Small intestine (tissue), 7 donors: ENCODE measurements at regions not wholly inside any gene's neighbourhood (a gene's known extent, or its start where the extent isn't known, plus 50 kb on each side); places are given as distances from the start of the nearest gene placed in this dataset.

Experiments
- DNase-seq, 2 donors: peaks; one replicate each; pipeline versions ENCODE4 v3.0.0 to v3.0.0-alpha.2; 2013
- FAIRE-seq: peaks from 2 replicates; lab custom pipeline; 2012; peaks lifted over from hg19 to GRCh38; lab: Jason Lieb, UNC
- H3K27ac ChIP-seq, 3 donors: one replicate each; pipeline ENCODE4 v1.5.1; 2013; ENCODE audit warnings: low read length in 2 of 3, mild to moderate bottlenecking in 2 of 3, control low read depth in 1 of 3, inconsistent platforms in 1 of 3, low read depth in 1 of 3, moderate library complexity in 1 of 3
- H3K27me3 ChIP-seq, 3 donors: one replicate each; pipeline ENCODE4 v1.6.1; 2013; ENCODE audit warnings: low read length in 3 of 3, inconsistent platforms in 1 of 3; ENCODE audit not compliant: control insufficient read depth in 3 of 3, insufficient read depth in 3 of 3
- H3K36me3 ChIP-seq, 3 donors: one replicate each; pipeline ENCODE4 v1.6.1; 2013; ENCODE audit warnings: low read length in 3 of 3, inconsistent platforms in 1 of 3, low read depth in 1 of 3, mild to moderate bottlenecking in 1 of 3, moderate library complexity in 1 of 3; ENCODE audit not compliant: control insufficient read depth in 3 of 3, insufficient read depth in 2 of 3
- H3K4me1 ChIP-seq, 3 donors: one replicate each; pipeline ENCODE4 v1.6.1; 2013; ENCODE audit warnings: low read length in 2 of 3, inconsistent platforms in 1 of 3, low read depth in 1 of 3, mild to moderate bottlenecking in 1 of 3, moderate library complexity in 1 of 3; ENCODE audit not compliant: control insufficient read depth in 3 of 3, insufficient read depth in 2 of 3
- H3K4me3 ChIP-seq, 3 donors: one replicate each; pipeline ENCODE4 v1.5.1; 2013; ENCODE audit warnings: low read length in 3 of 3, control low read depth in 1 of 3, inconsistent platforms in 1 of 3, low read depth in 1 of 3, mild to moderate bottlenecking in 1 of 3, moderate library complexity in 1 of 3
- H3K9me3 ChIP-seq, 2 donors: one replicate each; pipeline ENCODE4 v1.6.1; 2013; ENCODE audit warnings: low read depth in 1 of 2, low read length in 1 of 2; ENCODE audit not compliant: control insufficient read depth in 2 of 2, insufficient read depth in 1 of 2
- WGBS, 3 donors: extraction: QIAGEN DNeasy Blood & Tissue Kit; methylation state at CpG; one replicate each; pipeline ENCODE4 v1.1.7; 2013; 5-methylcytosine and 5-hydroxymethylcytosine counted together
- donor health status: healthy with polysubstance abuse.
- donor health status: control.
- donor health status: control.
- donor health status: Bipolar disorder and iron deficiency.
- donor health status: healthy.

- Histone ChIP-seq H3K27me3 (no peaks in the 10 kb centered on the region), H3K4me1 (no peaks in the 10 kb centered on the region), H3K36me3 (no peaks in the 10 kb centered on the region), H3K27ac (no peak overlapping the region), H3K4me3 (no peak overlapping the region), H3K9me3 (no peaks in the 10 kb centered on the region)
- WGBS, 3 donors = 82 to 92% (median 85%) methylated on average over 3 of the region's 3 CpGs
- FAIRE-seq (no peak), DNase-seq (no peak)
Observed at GRCh38 chr12:98058838-98059237, 456.6 kb upstream of the TMPO start.

- Histone ChIP-seq H3K4me1 (no peaks in the 10 kb centered on the region), H3K27me3 (no peaks in the 10 kb centered on the region), H3K4me3 (no peak overlapping the region), H3K36me3 (no peaks in the 10 kb centered on the region), H3K27ac (no peak overlapping the region), H3K9me3 (no peaks in the 10 kb centered on the region)
- 33 to 59% (median 41%) methylated on average over 2 of the region's 2 CpGs for WGBS, 3 donors
- DNase-seq (no peak), FAIRE-seq (no peak)
Observed at GRCh38 chr12:98059659-98060343, 455.6 kb upstream of the TMPO start.

DNA sequence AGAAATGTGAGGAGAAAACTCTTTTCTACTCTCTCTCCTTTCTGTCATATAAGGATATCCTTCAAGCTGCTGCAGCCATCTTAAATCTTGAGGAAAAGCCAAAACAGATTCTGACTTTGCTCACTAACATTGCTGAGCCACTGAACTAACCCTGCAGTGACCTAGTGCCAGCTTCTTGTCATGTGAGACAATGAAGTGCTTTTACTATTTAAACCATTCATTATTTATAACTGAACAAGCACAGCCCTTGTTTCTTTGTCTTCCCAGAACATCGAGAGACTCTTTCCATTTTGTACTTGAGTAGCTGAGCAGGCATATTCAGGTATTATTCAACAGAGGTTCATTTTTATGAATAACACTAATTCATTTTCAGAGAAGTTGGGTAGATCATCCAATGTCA, 455.0 kb upstream of the TMPO start:
- Histone ChIP-seq H3K4me1 (no peaks in the 10 kb centered on the region), H3K27ac (no peak overlapping the region), H3K9me3 (no peaks in the 10 kb centered on the region), H3K4me3 (no peak overlapping the region), H3K36me3 (no peaks in the 10 kb centered on the region), H3K27me3 (no peaks in the 10 kb centered on the region)
- DNase-seq = no peak
- WGBS, 3 donors = 79 to 89% (median 84%) methylated on average over 1 of the region's 1 CpG
- FAIRE-seq = no peak

DNA sequence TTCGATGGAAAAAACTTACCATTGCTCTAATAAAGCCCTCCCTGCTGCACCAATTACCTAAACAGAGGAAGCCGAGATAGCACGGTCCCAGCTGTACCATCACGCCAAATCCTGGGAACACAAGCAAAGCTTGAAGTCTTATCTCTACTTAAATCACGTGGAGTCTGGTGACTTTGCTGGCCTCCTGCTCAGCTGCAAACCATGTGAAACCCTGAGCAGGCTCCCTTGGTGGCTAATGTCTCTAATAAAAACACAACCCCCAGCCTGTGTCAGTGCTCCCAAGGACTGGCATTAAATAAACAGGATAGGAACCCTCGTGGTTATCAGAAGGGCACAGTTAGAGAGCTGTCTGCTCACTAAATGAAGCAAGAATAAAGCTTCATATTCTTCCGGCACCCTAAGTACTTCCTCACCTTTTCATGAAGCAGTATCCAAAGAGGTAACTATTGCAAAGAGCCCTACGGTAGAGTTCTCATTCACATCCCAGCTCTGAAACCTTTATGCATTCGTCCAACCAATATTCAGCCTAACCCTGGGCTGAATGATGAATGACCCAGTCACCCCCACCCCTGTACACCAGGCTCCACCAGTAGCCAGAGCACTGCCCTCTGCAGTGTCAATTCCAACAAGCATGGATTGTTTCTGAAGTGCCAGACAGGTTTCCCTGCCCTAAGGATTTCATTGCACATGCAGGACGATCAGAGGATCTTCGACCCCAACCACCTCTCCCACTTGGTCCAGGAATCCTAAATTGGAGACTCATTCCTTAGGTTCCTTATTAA, 452.7 kb upstream of the TMPO start:
- DNase-seq = peak in 1 of 2 donors; percentile 11
- no peaks in the 10 kb centered on the region for H3K9me3 ChIP-seq
- FAIRE-seq = no peak
- WGBS, 3 donors = 67 to 69% (median 67%) methylated on average over 11 of the region's 11 CpGs
- H3K27ac ChIP-seq = no peak overlapping the region
- no peaks in the 10 kb centered on the region for H3K4me1 ChIP-seq
- H3K36me3 ChIP-seq = no peaks in the 10 kb centered on the region
- no peaks in the 10 kb centered on the region for H3K27me3 ChIP-seq
- H3K4me3 ChIP-seq = no peak overlapping the region

GRCh38 chr12:98064501-98064900, 450.9 kb upstream of the TMPO start:
- Histone ChIP-seq H3K4me3 (no peak overlapping the region), H3K27ac (no peak overlapping the region), H3K9me3 (no peaks in the 10 kb centered on the region), H3K4me1 (no peaks in the 10 kb centered on the region), H3K36me3 (no peaks in the 10 kb centered on the region), H3K27me3 (no peaks in the 10 kb centered on the region)
- WGBS, 3 donors = 62 to 82% (median 70%) methylated on average over 2 of the region's 2 CpGs
- FAIRE-seq = no peak
- no peak for DNase-seq

DNA sequence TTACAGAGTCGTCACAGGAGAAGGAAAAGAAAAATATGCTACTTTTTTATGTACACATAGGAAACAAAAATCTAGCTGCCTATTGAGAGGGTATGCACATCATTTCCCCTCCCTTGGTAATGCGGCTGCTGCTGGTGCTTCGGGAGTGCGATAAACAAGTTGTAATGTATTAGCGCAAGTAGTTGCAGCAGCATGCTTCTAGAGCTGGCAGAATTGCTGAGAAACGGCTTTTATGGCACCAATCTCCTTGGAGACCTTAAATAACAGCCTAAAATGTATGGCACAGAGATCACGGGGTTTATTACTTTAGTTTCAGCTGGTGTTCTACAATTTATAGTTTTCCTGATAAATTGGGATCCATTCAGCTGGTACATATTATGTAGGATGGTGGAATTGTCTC, 447.6 kb upstream of the TMPO start:
- H3K9me3 ChIP-seq = no peaks in the 10 kb centered on the region
- WGBS, 3 donors = 46 to 66% (median 62%) methylated on average over 7 of the region's 7 CpGs
- no peaks in the 10 kb centered on the region for H3K36me3 ChIP-seq
- no peaks in the 10 kb centered on the region for H3K4me1 ChIP-seq
- no peak overlapping the region for H3K4me3 ChIP-seq
- FAIRE-seq = no peak
- H3K27me3 ChIP-seq = no peaks in the 10 kb centered on the region
- peak in 1 of 2 donors; percentile 41 for DNase-seq
- no peak overlapping the region for H3K27ac ChIP-seq

GRCh38 chr12:98073610-98074009, 441.8 kb upstream of the TMPO start:
- H3K4me3 ChIP-seq = no peak overlapping the region
- H3K4me1 ChIP-seq = no peaks in the 10 kb centered on the region
- H3K27me3 ChIP-seq = no peaks in the 10 kb centered on the region
- H3K36me3 ChIP-seq = no peaks in the 10 kb centered on the region
- FAIRE-seq (no peak), DNase-seq (no peak)
- no peak overlapping the region for H3K27ac ChIP-seq
- H3K9me3 ChIP-seq = no peaks in the 10 kb centered on the region
- WGBS, 3 donors = 60 to 78% (median 66%) methylated on average over 3 of the region's 3 CpGs

DNA sequence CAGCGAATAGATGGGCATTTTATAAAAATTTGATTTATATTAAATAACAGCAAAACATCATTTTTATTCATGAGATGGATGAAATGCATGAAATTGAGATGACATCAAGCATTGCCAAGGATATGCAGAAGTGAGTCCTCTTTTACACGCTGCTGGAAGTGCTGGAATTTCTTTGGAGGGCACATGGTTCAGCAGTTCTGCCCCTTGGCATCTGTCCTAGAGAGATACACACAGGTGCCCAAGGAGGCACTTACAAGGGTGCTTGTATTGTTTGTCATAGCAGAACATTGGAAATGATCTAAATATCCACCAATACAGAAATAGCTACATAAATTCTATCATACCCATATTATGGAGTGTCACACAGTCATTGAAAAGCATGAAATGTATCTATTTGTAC, 441.1 kb upstream of the TMPO start:
- Histone ChIP-seq H3K27me3 (no peaks in the 10 kb centered on the region), H3K27ac (no peak overlapping the region), H3K4me1 (no peaks in the 10 kb centered on the region), H3K36me3 (no peaks in the 10 kb centered on the region), H3K4me3 (no peak overlapping the region), H3K9me3 (no peaks in the 10 kb centered on the region)
- no peak for FAIRE-seq
- 71 to 80% (median 74%) methylated on average over 2 of the region's 2 CpGs for WGBS, 3 donors
- no peak for DNase-seq
